SK-N-SH treated with all-trans-retinoic acid at 6 μM for 48 hours (cell line): ENCODE measurements at regions not wholly inside any gene's neighbourhood (a gene's known extent, or its start where the extent isn't known, plus 50 kb on each side); places are given as distances from the start of the nearest gene placed in this dataset.

Source experiments
- ATAC-seq: fragments of 200-7000 bp; cut with Tn5 transposase; 3 replicates; pipeline ENCODE4 v1.9.1; 2020; ENCODE audit warnings: mild to moderate bottlenecking, moderate library complexity
- ARNTL ChIP-seq: fragments of 450-650 bp; formaldehyde crosslinking; IDR thresholded peaks from 2 replicates; pipeline ENCODE4 v1.5.0; 2020; ENCODE audit warnings: low read depth, mild to moderate bottlenecking, moderate library complexity, borderline replicate concordance
- CREB5 ChIP-seq: fragments of 250-450 bp; sonication (Bioruptor Pico); IDR thresholded peaks from 2 replicates; pipeline ENCODE4 v1.5.1; 2020; ENCODE audit warnings: low read depth, mild to moderate bottlenecking, moderate library complexity
- CSRNP3 ChIP-seq: fragments of 250-450 bp; sonication (Bioruptor Pico); IDR thresholded peaks from 2 replicates; pipeline ENCODE4 v1.5.1; 2021; ENCODE audit warnings: mild to moderate bottlenecking, moderate library complexity
- ESRRG ChIP-seq: fragments of 250-450 bp; sonication (Bioruptor Pico); IDR thresholded peaks from 2 replicates; pipeline ENCODE4 v1.6.1; 2021; ENCODE audit warnings: mild to moderate bottlenecking
- GLIS3 ChIP-seq: fragments of 250-450 bp; sonication (Bioruptor Pico); IDR thresholded peaks from 2 replicates; pipeline ENCODE4 v1.5.0; 2020; ENCODE audit warnings: mild to moderate bottlenecking, moderate library complexity
- ISL1 ChIP-seq: fragments of 250-450 bp; sonication (Bioruptor Pico); IDR thresholded peaks from 2 replicates; pipeline ENCODE4 v2.1.2; 2022; ENCODE audit warnings: mild to moderate bottlenecking, moderate library complexity
- OSR1 ChIP-seq: fragments of 250-450 bp; sonication (Bioruptor Pico); IDR thresholded peaks from 2 replicates; pipeline ENCODE4 v1.8.0; 2022; ENCODE audit warnings: moderate library complexity, mild to moderate bottlenecking, inconsistent platforms
- PATZ1 ChIP-seq: fragments of 250-450 bp; sonication (Bioruptor Pico); IDR thresholded peaks from 2 replicates; pipeline ENCODE4 v1.8.0; 2020; ENCODE audit warnings: mild to moderate bottlenecking, moderate library complexity, borderline replicate concordance
- PPARA ChIP-seq: fragments of 250-450 bp; sonication (Bioruptor Pico); IDR thresholded peaks from 2 replicates; pipeline ENCODE4 v1.5.0; 2020; ENCODE audit warnings: mild to moderate bottlenecking, borderline replicate concordance
- SNAI2 ChIP-seq: fragments of 250-450 bp; sonication (Bioruptor Pico); IDR thresholded peaks from 2 replicates; pipeline ENCODE4 v1.5.0; 2020; ENCODE audit warnings: mild to moderate bottlenecking, moderate library complexity
- TCF4 ChIP-seq: fragments of 250-450 bp; sonication (Bioruptor Pico); IDR thresholded peaks from 2 replicates; pipeline ENCODE4 v1.8.0; 2021; ENCODE audit warnings: mild to moderate bottlenecking, moderate library complexity, borderline replicate concordance
- TOX ChIP-seq: fragments of 250-450 bp; sonication (Bioruptor Pico); IDR thresholded peaks from 2 replicates; pipeline ENCODE4 v1.8.0; 2021; ENCODE audit warnings: mild to moderate bottlenecking, moderate library complexity, borderline replicate concordance
- TSHZ2 ChIP-seq: fragments of 250-450 bp; sonication (Bioruptor Pico); IDR thresholded peaks from 2 replicates; pipeline ENCODE4 v1.5.0; 2020; ENCODE audit warnings: mild to moderate bottlenecking, moderate library complexity
- ZC3H10 ChIP-seq: fragments of 250-450 bp; sonication (Bioruptor Pico); IDR thresholded peaks from 2 replicates; pipeline ENCODE4 v1.5.1; 2021; ENCODE audit warnings: mild to moderate bottlenecking, moderate library complexity
- ZFP3 ChIP-seq: fragments of 250-450 bp; sonication (Bioruptor Pico); IDR thresholded peaks from 2 replicates; pipeline ENCODE4 v1.5.0; 2020; ENCODE audit warnings: mild to moderate bottlenecking, moderate library complexity
- ZFP30 ChIP-seq: fragments of 450-650 bp; formaldehyde crosslinking; IDR thresholded peaks from 2 replicates; pipeline ENCODE4 v1.5.0; 2022; ENCODE audit warnings: mild to moderate bottlenecking, moderate library complexity
- ZNF565 ChIP-seq: fragments of 450-650 bp; formaldehyde crosslinking; conservative IDR thresholded peaks from 2 replicates; pipeline ENCODE4 v1.5.0; 2020; ENCODE audit warnings: low read depth, mild to moderate bottlenecking, moderate library complexity
- ZNF8 ChIP-seq: fragments of 450-650 bp; formaldehyde crosslinking; IDR thresholded peaks from 2 replicates; pipeline ENCODE4 v1.5.0; 2020; ENCODE audit warnings: mild to moderate bottlenecking, moderate library complexity

GRCh38 chr20:40547483-40548091 lies 141.4 kb downstream of the MAFB start:
- no peak for TF ChIP-seq OSR1 (CRISPR knock-in tag)
- TF ChIP-seq PPARA (CRISPR knock-in tag) = no peak
- TF ChIP-seq ZNF565 (CRISPR knock-in tag) = no peak
- no peak for TF ChIP-seq CREB5 (CRISPR knock-in tag)
- no peak for TF ChIP-seq ESRRG
- TF ChIP-seq ARNTL = no peak
- TF ChIP-seq PATZ1 (CRISPR knock-in tag) = no peak
- no peak for ATAC-seq

GRCh38 chr20:40545478-40545877 lies 143.6 kb downstream of the MAFB start:
- no peak for ATAC-seq
- TF ChIP-seq GLIS3 = no peak
- TF ChIP-seq TSHZ2 = no peak
- TF ChIP-seq ZC3H10 (CRISPR knock-in tag) = no peak
- TF ChIP-seq TCF4 (CRISPR knock-in tag) = no peak
- no peak for TF ChIP-seq TOX
- no peak for TF ChIP-seq CSRNP3
- TF ChIP-seq ZNF565 (CRISPR knock-in tag) = no peak
- TF ChIP-seq PATZ1 (CRISPR knock-in tag) = no peak
- TF ChIP-seq CREB5 (CRISPR knock-in tag) = no peak
- TF ChIP-seq SNAI2 (CRISPR knock-in tag) = no peak
- TF ChIP-seq ARNTL = no peak
- no peak for TF ChIP-seq ZNF8 (CRISPR knock-in tag)
- TF ChIP-seq ZFP30 = no peak
- TF ChIP-seq ZFP3 (CRISPR knock-in tag) = no peak
- TF ChIP-seq ISL1 (CRISPR knock-in tag) = no peak

- ATAC-seq = no peak
- TF ChIP-seq TSHZ2 = no peak
- no peak for TF ChIP-seq GLIS3
- TF ChIP-seq CREB5 (CRISPR knock-in tag) = no peak
- no peak for TF ChIP-seq ISL1 (CRISPR knock-in tag)
- no peak for TF ChIP-seq TCF4 (CRISPR knock-in tag)
- TF ChIP-seq TOX = no peak
- no peak for TF ChIP-seq CSRNP3
- TF ChIP-seq ZNF8 (CRISPR knock-in tag) = no peak
- TF ChIP-seq SNAI2 (CRISPR knock-in tag) = no peak
- TF ChIP-seq ESRRG = no peak
- no peak for TF ChIP-seq ZFP30
- TF ChIP-seq, all 23 proteins: peak for 0
These were observed 147.0 kb downstream of the MAFB start for GRCh38 chr20:40542065-40542464.
